ENCODE measurements at regions not wholly inside any gene's neighbourhood (a gene's known extent, or its start where the extent isn't known, plus 50 kb on each side); places are given as distances from the start of the nearest gene placed in this dataset.

GRCh38 chr13:68813180-68813796 lies 1294.3 kb upstream of the ATXN8OS start:
- H3K4me3 Mint-ChIP-seq = no peak overlapping the region
- TF ChIP-seq CTCF (IDR thresholded peaks at IDR 0.05) = no peak

DNA sequence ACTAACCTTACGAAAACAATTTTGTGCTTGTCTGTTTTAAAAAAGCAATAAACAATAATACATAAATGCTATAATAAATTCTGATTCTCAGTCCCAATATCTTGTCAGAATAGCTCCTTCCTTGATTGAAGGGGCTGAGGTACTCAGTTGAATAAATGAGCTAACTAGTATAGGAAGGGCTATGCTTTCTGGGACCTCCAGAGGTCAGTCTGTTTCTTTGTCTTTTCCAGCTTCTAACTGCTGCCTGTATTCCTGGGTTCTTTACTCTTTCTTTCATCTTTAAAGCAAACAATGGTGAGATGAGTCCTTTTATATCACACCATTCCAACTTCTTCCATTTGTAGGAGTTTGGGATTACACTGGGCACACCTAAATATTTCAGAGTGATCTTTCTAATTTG lies 1297.0 kb upstream of the ATXN8OS start:
- H3K27me3 Mint-ChIP-seq (ENCODE audit: insufficient read depth) = no peaks in the 10 kb centered on the region
- no peak for DNase-seq
- no peaks in the 10 kb centered on the region for H3K4me1 Mint-ChIP-seq (ENCODE audit: low read depth)
- no peak for TF ChIP-seq CTCF (IDR thresholded peaks at IDR 0.05)
- 0 out of 2 replicates have a peak, but pooled peaks cover 19% of the 10 kb centered on the region for H3K9me3 Mint-ChIP-seq
- no peak overlapping the region for H3K4me3 Mint-ChIP-seq
- H3K36me3 Mint-ChIP-seq (ENCODE audit: low read depth) = no peaks in the 10 kb centered on the region
- H3K27ac Mint-ChIP-seq = no peak overlapping the region

More at GRCh38 chr13:68813180-68813796, 1294.3 kb upstream of the ATXN8OS start:
- Mint-ChIP-seq H3K9me3 (peaks cover 20% of the 10 kb centered on the region; the same call in 1 of the 2 replicates), H3K27ac (no peak overlapping the region), H3K36me3 (ENCODE audit: low read depth) (no peaks in the 10 kb centered on the region), H3K4me1 (ENCODE audit: low read depth) (no peaks in the 10 kb centered on the region), H3K27me3 (ENCODE audit: insufficient read depth) (no peaks in the 10 kb centered on the region)
- DNase-seq = no peak

- no peaks in the 10 kb centered on the region for H3K36me3 Mint-ChIP-seq (ENCODE audit: low read depth)
- no peak overlapping the region for H3K27ac Mint-ChIP-seq
- no peaks in the 10 kb centered on the region for H3K27me3 Mint-ChIP-seq (ENCODE audit: insufficient read depth)
- H3K4me3 Mint-ChIP-seq = no peak overlapping the region
- DNase-seq = no peak
- 0 out of 2 replicates have a peak, but pooled peaks cover 5% of the 10 kb centered on the region for H3K9me3 Mint-ChIP-seq
- no peak for TF ChIP-seq CTCF (IDR thresholded peaks at IDR 0.05)
- no peaks in the 10 kb centered on the region for H3K4me1 Mint-ChIP-seq (ENCODE audit: low read depth)
These were observed 1299.2 kb upstream of the ATXN8OS start for GRCh38 chr13:68808456-68808855.

- Mint-ChIP-seq H3K4me3 (no peak overlapping the region), H3K4me1 (ENCODE audit: low read depth) (no peaks in the 10 kb centered on the region), H3K9me3 (peaks cover 6% of the 10 kb centered on the region), H3K27ac (no peak overlapping the region), H3K36me3 (ENCODE audit: low read depth) (no peaks in the 10 kb centered on the region), H3K27me3 (ENCODE audit: insufficient read depth) (no peaks in the 10 kb centered on the region)
- DNase-seq = no peak
- TF ChIP-seq CTCF (IDR thresholded peaks at IDR 0.05) = no peak
These were observed 1301.5 kb upstream of the ATXN8OS start for GRCh38 chr13:68806125-68806524.

DNA sequence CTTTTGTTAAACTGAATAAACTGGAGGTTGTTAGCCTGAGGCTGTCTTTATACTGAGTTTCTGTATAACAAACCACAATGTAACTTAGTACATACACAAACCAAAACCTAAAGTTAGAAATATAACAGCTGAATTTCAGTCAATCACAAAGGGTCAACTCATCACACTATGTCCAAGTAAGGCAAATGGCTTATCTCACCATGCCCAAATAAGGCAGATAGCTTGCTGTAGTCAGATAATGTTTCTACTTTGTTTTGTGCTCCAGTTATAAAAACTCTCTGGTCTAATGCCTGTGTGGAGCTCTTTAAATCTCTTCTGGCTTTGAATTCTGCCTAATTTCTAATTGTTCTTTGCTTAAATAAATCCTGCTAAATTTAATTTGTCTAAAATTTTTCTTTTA lies 1323.4 kb upstream of the ATXN8OS start:
- Mint-ChIP-seq H3K9me3 (peaks cover 47% of the 10 kb centered on the region), H3K4me3 (no peak overlapping the region), H3K4me1 (ENCODE audit: low read depth) (no peaks in the 10 kb centered on the region), H3K27me3 (ENCODE audit: insufficient read depth) (no peaks in the 10 kb centered on the region), H3K27ac (no peak overlapping the region), H3K36me3 (ENCODE audit: low read depth) (no peaks in the 10 kb centered on the region)
- no peak for DNase-seq
- no peak for TF ChIP-seq CTCF (IDR thresholded peaks at IDR 0.05)
